GM21447 (cell line): ENCODE measurements at regions not wholly inside any gene's neighbourhood (a gene's known extent, or its start where the extent isn't known, plus 50 kb on each side); places are given as distances from the start of the nearest gene placed in this dataset.

Experiments used
- ATAC-seq: cut with Tn5 transposase; IDR thresholded peaks from one replicate; pipeline ENCODE4 v1.9.1; 2021; ENCODE audit not compliant: unreplicated experiment

DNA sequence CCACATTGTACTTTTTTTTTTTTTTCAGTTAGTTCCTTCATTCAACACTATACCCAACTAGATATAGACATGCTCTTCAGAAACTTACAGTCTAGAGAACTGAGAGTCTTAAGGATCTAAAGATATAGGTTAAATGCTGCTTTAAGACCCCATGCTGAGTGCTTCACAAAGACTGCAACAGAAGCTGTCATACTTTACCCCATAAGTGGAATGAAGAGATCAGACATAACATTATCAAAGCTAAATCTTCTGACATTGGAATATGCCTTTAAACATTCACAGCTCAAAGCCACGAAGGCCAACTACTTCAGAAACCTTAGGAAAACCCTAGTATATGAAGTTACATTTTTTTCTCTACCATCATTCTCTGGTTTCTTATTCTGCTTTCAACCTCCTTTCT, 666.4 kb downstream of the KCNT2 start:
- no peak for ATAC-seq

- no peak for ATAC-seq
These were observed 666.9 kb downstream of the KCNT2 start for GRCh38 chr1:195941314-195941713.

DNA sequence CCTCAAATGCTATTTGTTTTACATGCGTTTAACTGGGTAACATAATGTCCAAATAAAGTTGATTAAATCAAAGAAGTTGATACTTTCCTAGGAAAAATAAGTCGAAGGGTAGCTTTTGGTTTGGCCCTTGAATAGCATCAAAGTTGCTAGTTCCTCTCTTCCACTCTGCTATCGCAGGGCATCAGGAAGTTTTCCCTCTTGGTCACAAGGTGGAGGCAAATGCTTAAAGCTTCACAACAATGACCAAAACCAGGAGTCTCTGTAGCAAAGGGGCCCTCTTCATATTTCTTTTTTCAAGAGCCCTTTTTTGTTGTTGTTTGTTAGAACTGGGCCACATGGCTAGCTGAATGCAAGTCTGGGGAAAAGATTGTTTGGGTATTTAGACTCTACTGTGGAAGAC, 668.4 kb downstream of the KCNT2 start:
- ATAC-seq: no peak

- no peak for ATAC-seq
These were observed 673.3 kb downstream of the KCNT2 start for GRCh38 chr1:195934817-195935553.

- ATAC-seq: no peak
These were observed 674.4 kb downstream of the KCNT2 start for GRCh38 chr1:195933835-195934234.

DNA sequence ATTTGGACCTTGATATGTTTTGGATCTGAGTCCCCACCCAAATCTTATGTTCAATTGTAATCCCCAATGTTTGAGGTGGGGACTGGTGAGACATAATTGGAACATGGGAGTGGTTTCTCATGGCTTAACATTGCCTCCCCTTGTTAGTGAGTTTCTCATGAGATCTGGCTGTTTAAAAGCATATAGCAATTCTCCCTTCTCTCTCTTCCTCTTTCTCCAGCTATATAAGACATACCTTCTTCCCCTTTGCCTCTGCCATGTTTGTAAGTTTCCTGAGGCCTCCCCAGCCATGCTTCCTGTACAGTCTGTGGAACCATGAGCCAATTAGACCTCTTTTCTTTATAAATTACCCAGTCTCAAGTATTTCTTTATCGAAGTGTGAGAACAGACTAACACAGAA, 692.4 kb downstream of the KCNT2 start:
- no peak for ATAC-seq

DNA sequence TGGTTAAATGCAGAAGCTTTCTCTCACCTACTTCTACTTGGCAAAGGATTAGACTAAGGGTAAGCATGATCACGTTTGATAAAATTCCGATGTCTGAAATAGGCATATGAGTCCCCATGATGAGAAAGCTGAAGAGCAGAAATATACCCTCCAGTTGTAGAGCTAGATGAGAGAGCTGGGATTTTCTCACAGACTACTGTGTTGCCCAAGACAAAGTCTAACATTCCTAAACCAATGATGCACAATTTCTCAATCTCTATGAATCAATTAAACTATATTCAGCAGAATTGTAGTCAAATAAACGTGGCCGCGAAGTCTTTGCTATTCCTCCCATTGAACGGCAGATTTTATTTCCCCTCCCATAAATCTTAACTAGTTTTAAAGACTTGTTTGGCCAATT, 699.2 kb downstream of the KCNT2 start:
- ATAC-seq: no peak

DNA sequence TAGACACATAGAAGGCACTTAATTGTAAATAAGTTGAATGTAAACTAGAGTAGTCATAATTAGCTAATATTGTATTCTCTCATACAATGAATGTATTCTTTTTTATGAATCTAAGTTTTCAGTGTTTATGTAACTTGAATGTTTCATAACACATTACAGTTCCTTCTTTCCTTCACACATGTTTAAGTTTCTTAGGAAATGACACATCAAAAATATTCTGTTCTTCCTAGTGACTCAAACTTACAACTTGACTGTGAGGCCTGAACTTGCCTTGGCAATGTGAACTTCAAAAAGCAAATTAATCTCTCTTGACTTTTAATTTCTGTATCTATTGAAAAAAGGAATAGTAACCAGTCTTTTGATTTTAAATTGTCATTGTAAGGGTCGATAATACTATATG, 700.1 kb downstream of the KCNT2 start:
- no peak for ATAC-seq

DNA sequence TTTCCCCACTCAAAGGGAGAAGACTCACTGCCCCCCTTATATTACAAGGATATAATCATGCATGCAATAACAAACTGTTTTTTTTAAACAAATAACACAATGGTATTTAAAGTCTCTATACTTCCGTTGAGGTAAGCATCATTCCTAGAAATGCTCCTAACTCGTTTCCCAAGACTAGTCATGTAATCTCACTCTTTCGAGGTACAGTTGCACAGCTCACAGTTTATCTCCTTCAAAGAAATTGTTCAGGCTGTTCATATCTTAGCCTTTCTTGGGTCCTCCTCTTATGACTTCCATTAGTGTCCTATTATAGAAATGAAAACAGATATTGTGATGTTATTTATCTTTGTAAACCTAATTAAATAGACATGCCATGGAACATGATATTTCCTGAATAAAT, 705.0 kb downstream of the KCNT2 start:
- no peak for ATAC-seq

- ATAC-seq: no peak
These were observed 705.5 kb downstream of the KCNT2 start for GRCh38 chr1:195902779-195903178.

GRCh38 chr1:195899762-195900352, 708.4 kb downstream of the KCNT2 start:
- ATAC-seq: no peak

DNA sequence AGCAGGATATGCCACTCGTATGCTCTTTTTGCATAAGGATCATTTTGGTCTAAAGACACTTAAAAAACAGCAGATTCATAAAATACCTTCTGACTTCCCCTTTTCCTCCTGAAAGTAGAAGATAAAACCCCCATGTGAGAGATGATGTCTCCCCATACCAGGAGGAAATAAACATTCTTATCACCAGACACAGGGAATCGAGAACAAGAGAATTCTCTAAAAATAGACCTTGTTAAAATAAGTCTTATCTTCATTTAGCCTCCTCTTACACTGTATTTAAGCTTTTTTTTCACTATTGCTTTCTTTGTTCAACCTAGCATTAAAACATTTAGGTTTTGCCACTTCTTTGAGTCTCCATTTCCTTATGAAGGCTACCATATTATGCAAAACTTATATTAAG, 709.3 kb downstream of the KCNT2 start:
- no peak for ATAC-seq

DNA sequence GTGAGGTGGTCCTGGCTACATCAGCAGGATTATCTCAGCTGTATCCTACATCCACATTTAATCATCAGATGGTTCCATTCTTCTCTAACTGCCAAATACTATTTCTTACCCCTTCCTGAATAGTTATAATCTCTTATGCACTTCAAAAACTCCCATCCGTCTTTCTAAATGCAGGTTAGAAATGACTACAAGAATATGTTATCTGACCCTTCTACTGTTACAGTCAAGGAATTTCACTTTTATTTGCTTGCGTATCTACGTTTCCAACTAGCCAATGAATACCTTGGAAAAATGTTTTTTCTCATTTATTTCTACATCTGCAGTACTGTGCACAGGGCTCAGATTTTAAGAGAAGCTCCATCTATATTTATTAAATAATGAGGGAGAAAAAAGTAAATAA, 709.9 kb downstream of the KCNT2 start:
- ATAC-seq: no peak

- no peak for ATAC-seq
These were observed 711.2 kb downstream of the KCNT2 start for GRCh38 chr1:195897076-195897475.

DNA sequence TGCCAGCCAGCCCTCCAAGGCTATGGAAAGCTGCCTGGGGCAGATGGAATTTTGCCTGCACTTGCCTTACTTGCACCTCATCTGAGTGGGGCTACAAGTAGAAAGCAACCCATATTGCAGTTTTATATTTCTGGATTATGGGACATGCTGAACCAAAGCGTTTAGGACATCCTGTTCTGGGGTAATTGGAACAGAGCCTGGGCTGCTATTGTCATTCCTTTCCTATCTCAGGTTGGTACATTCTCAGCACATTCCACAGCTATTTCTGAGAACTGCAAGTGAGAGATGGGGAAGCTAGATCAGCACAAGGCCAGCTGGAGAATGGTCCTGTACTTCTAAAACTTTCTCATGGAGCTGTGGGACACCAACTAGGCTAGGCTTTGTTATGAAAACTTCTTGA, 713.8 kb downstream of the KCNT2 start:
- no peak for ATAC-seq

- ATAC-seq: no peak
These were observed 722.2 kb downstream of the KCNT2 start for GRCh38 chr1:195886000-195886399.

- ATAC-seq: no peak
These were observed 729.8 kb downstream of the KCNT2 start for GRCh38 chr1:195878478-195878877.

DNA sequence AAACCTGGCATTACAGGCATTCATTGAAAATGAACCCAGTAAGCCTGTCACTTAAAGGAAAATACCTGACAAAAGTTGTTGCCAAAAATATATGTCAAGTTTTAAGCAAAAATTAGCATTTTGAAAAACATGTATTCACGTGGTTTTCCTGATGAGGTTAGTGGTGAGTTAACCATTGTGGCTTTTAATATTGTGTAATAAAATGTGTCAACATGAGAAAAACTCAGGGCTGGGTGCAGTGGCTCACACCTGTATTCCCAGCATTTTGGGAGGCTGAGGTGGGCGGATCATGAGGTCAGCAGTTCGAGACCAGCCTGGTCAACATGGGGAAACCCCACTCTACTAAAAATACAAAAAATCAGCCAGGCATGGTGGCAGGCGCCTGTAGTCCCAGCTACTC, 731.4 kb downstream of the KCNT2 start:
- no peak for ATAC-seq

DNA sequence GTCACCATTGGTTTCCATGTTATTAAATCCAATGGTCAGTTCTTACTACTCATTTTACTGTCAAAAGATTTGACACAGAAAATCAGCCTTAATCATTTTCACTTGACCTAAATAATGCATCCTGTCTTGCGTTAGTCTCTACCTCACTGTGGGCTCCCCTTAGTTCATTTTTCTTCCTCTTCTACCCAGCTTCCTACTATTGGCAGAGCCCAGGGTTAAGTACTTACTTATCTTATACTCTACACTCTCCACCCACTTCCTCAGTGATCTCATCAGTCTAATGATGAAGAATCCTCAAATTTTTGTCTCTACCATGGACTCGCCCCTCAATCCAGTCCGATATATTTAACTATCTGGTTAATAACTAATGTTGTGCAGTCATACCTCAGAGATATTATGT, 735.9 kb downstream of the KCNT2 start:
- ATAC-seq: no peak

GRCh38 chr1:195867638-195868037, 740.6 kb downstream of the KCNT2 start:
- ATAC-seq: no peak

- ATAC-seq: no peak
These were observed 741.4 kb downstream of the KCNT2 start for GRCh38 chr1:195866781-195867222.

DNA sequence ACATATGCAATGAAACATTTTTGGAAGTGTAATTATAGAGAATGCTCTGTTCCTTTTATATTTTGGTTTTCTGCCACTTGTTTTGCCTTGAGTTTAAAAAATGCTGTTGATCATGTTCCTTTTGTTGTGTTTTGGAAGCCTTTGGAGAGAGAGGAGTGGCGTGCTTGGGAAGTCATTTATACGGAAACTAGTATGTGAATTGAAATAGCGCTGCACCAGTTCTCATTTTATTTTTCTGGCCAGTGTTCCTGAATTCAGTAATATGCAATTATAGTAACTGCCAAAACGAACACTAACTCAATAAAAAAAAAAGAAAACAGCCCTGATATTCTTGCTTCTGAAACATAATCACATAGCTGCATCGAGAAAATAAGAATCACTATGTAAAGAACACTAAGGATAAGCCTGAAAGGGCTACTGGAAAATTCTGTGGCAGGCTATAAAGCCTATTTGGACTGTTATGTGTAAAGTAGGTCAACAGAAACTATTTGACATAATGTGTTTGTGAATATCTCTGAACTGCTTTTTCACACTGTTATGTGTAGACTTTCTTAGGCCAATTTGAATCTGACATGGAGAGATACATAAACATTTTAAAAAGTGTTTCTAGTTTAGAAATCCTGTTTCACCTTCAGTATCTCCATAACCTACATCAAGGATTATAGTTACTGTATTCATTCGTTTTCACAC, 742.0 kb downstream of the KCNT2 start:
- ATAC-seq: no peak
